Epithelial cell of prostate (primary cell): ENCODE measurements at regions not wholly inside any gene's neighbourhood (a gene's known extent, or its start where the extent isn't known, plus 50 kb on each side); places are given as distances from the start of the nearest gene placed in this dataset.
"Not testable (repeated sequence)": the region's sequence is repeated elsewhere in the genome, so short reads cannot be mapped to it uniquely, and the experiment has no call there.

ENCODE experiments used
- DNase-seq: peaks from one replicate; pipeline ENCODE4 v3.0.0-alpha.2; 2011; ENCODE audit warnings: low read depth, low spot score
- H3K27ac ChIP-seq: fragments of 450-650 bp; 2 replicates; pipeline ENCODE4 v1.5.1; 2017; ENCODE audit warnings: mild to moderate bottlenecking

DNA sequence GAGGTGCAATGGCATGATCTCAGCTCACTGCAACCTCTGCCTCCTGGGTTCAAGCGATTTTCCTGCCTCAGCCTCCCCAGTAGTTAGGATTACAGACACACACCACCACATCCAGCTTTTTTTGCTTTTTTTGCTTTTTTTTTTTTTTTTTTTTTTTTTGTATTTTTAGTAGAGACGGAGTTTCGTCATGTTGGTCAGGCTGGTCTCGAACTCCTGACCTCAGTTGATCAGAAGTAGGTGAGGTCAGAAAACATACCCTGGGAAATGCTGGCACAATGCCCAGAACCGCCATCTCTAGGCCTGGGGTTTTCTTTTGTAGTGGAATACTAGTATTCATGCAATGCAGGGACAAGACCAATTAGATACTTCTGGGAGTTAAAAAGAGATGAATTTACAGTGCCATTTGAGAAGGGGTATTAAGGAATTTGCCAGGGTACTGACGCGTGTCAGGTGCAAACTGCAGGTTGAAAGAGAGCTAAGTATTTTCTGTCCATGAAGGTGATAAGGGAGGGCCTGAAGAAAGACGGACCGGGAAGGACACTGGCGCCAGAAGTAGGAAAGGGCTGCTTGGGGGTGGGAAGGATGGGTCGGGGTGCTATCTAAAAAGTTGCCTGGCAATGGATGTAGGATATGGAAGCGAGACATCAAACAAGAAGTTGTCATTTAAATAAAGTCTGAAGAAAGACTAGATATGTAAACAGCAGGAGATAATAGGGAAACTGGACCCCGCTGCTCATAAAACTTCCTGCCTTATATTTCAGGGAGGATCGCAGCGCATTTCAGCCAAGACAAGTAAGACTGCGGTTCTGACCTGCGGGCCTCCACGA is 95.8 kb downstream of the PPIAL4G start:
- DNase-seq, result not testable (repeated sequence)
- H3K27ac ChIP-seq, result peak overlapping the region; percentile 93

DNA sequence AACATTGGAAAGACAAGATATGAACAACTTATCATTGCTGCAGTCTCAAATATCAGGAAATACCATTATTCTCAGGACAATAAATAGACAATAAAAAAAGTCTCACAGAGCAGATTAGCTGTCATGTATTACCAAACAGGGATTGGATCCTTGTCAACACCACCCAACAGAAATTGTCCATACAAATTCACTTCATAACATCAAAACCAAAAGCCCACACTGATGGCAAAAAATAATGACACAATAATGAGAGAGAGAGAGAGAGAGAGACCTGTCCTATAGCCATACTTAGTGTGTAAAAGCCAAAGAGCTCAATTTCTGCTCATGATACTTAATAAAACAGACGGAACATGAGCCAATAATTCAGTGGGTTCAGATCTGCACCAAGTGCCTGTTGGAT is 96.5 kb downstream of the PPIAL4G start:
- H3K27ac ChIP-seq, result no peak overlapping the region

DNA sequence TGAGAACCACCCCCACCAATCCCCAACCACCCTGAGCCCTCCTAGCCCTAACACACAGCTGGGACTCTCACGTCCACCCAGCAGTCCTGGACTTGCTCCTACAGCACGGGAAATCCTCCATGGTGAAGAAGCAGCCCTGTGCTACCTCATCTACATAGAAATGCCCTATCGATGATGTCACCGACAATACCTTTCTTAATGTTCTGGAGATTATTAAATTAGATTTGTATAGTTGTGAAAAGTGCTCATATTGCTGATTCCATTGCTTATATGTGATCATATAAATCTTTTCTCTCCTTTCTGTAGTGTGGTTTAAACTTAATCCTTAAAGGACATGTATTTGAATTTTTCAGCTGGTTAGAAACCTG is 97.1 kb downstream of the PPIAL4G start:
- not testable (repeated sequence) for H3K27ac ChIP-seq, DNase-seq

More for the DNA sequence above, 96.5 kb downstream of the PPIAL4G start:
- DNase-seq, result no peak

DNA sequence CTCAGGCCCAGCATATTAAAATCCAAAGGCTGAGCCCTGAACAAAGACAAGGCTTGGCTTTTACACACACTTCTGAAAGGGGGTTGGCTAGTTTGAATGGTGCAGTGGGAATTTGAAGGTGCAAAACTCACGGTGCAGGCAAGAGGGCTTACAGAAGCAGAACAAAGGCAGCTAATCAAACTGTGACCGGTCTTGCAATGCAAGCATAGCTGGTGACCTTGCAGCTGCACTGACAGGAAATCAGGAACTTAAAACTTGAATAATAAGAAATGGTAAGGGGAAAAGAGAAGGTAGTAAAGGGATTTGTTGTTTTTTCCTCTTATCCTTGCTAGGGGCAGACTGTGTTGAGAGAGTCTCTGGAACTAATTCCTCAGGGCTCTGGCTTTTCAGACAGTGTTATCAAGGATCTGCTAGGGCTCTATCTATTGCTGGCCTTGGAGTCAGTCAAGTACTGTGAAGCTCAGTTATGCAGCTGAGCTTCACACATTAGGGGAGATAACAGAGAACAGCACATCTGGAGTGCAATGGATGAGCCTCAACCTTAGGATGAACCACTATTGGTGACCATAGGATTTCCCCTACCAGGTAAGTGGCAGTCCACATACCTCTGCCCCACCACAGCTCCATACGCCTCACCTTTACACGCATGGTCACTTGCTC is 97.6 kb downstream of the PPIAL4G start:
- no peak overlapping the region for H3K27ac ChIP-seq
- no peak for DNase-seq

DNA sequence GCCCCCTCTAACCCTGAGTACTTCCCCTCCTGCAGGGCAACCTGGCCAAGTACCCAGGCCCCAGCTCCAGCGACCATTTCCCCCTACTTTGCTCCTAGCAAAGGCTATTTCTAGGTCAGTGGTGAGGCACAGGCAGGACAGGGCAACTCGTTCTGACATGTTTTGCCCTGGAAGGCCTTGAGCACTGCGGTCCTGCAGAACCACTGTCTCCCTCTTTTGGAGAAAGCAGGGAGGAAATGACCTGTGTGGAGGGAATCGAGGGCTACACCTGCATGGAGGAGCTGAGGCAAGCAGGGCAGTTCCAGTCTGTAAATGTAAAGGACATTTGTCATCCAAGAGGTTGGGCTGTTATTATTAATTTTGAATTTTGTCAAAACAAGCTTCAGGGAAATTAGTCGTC is 99.1 kb downstream of the PPIAL4G start:
- H3K27ac ChIP-seq, result no peak overlapping the region
- DNase-seq, result no peak

DNA sequence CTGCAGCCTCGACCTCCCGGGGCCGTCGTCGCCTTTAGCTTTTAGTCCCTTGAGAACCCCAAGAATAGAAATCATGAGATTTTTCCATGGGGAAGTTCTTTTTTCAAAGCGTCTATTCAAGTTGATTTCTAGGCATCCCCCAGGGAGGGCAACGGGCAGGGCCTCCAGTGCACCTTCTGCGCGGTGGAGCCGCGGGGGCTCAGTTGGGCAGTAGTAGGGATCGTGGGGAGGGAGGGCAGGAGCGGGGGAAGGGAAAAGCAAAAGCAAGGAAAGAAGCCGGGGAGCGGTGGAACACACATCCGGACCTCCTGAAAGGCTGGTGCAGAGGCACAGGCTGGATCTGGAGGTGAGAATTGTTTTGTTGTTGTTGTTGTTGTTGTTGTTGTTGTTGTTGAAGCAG is 103.4 kb downstream of the PPIAL4G start:
- H3K27ac ChIP-seq, result no peak overlapping the region

DNA sequence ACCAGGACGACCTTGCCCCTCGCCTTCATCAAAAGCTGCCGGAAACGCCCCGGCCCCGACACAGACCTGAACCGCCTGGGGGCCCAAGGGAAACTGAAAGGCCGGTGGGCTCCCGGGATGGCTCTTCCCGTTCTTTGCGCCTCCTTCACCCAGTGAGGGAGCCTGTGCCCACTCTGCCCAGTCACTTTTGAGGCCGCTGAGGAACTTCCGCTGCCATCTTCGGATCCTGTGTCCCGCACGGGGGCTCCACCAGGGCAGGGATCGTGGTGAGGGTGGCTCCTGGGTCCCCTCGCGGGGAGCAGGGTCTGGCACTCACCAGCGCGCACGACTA is 104.0 kb downstream of the PPIAL4G start:
- DNase-seq, result no peak
- H3K27ac ChIP-seq, result no peak overlapping the region

More for the DNA sequence above, 103.4 kb downstream of the PPIAL4G start:
- no peak for DNase-seq

DNA sequence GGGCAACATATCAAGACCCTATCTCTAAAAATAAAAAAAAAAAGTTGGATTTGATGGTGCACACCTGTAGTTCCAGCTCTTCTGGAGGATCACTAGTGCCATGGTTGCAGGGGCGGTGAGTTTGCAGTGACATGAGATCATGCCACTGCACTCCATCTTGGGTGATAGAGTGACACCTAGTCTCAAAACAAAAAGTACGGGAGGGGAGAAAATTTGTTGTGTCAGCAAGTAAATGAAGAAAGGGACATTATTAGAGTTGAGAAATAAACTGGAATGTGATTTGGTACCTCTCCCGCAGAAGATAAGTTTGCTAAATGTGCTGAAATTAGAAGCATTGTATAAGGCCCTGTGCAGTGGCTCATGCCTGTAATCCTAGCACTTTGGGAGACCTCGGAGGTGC is 105.1 kb downstream of the PPIAL4G start:
- not testable (repeated sequence) for H3K27ac ChIP-seq, DNase-seq

DNA sequence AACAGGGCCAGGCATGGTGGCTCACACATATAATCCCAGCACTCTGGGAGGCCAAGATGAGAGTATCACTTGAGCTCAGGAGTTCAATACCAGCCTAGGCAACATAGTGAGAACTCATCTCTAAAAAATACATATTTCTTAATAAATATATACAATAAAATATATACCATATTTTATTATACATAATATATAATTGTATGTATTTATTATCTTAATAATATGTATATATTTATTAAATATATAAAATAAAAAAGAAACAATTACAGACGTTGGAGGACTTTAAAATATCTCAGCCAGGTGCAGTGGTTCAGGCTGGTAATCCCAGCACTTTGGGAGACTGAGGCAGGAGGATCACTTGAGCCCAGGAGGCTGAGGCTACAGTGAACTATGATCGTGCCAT is 106.1 kb downstream of the PPIAL4G start:
- not testable (repeated sequence) for H3K27ac ChIP-seq, DNase-seq

DNA sequence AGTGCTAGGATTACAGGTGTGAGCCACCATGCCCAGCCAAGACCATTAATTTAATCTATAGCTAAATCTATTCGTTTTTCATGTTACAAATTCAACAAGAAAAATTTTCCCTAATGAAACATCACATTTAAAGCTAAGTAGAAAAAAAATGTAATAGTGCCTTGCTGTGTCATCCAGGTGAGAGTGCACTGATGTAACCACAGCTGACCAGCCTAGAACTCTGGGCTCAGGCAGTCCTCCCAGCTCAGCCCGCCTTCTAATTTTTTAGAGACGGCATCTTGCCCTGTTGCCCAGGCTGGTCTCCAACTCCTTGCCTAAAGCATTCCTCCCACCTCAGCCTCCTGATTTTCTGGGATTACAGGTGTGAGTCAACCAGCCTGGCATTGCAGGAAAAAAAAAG is 109.0 kb downstream of the PPIAL4G start:
- H3K27ac ChIP-seq, result no peak overlapping the region
- DNase-seq, result no peak

DNA sequence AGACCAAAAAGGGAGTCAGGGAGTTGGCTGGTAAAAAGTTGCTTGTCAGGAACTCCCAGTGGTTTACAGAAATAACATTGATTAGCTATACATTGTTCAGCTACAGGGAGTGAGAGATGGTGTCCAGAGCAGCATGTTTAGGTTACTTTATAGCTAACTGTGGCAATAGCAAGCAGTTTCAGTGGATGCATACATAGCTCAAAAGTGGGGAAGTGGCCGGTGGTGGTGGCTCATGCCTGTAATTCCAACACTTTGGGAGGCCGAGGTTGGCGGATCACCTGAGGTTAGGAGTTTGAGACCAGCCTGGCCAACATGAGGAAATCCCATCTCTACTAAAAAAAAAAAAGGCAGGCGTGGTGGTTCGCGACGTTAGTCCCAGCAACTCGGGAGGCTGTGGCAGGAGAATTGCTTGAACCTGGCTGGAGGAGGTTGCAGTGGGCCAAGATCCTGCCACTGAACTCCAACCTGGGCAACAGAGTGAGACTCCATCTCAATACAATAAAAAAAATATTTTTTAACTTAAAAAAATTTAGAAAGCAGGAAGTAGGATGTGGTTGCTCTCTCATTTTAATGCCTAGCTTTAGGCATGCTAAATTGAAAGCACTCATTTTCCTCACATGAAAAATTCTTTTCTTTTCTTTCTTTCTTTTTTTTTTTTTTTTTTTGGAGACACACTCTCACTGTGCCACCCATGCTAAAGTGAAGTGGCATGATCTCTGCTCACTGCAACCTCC is 109.7 kb downstream of the PPIAL4G start:
- DNase-seq, result no peak
- H3K27ac ChIP-seq, result peak overlapping the region; percentile 60

DNA sequence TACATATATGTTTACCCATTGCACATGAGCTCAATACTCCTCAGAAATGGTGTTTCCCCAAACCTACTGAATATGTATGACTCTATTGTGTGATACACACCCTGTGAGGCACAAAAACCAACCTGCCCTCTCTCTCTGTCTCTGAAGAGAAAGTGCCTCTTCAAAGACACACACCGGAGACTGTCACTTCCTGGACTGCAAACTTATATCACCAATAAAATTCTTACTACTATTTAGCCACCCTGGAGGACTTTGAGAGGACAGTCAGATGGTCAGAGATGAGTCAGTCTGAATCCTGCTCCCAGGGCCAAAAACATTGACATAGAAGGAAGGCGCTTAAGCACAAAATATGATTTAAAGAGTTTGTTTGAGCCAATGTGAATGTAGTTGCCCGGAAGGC is 110.4 kb downstream of the PPIAL4G start:
- DNase-seq, result no peak
- peak overlapping the region; percentile 60 for H3K27ac ChIP-seq

DNA sequence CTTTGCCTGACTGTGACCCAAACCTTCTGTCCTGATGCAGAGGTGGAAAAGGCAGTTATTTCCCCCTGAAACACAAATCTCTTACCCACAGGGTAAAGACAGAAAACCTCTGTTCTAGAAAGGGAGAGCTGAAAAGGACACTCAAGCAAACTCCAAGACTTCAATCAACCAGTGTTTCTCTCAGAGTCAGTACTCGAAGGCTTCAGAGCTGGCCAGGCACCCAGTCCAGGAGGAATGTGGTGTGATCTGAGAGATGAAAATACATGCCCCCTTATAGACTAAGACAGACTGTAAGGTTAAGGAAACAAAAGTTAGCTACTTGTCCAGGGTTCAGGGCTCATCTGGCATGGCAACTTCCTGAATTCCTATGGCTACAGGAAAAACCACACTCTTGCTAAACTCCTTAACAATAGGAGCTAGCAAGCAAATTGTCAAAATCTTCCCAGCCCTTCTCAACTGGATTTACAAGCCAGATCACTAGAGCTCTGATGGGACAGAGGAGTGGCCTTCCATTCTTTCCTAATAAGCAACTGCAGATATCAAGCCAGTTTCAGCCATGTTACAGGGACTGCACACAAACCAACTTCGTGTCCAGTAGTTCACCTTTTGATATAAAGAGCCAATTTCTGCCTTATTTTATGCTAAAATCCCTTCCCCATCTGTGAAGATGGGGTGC is 110.9 kb downstream of the PPIAL4G start:
- DNase-seq, result not testable (repeated sequence)
- peak overlapping the region; percentile 60 for H3K27ac ChIP-seq

DNA sequence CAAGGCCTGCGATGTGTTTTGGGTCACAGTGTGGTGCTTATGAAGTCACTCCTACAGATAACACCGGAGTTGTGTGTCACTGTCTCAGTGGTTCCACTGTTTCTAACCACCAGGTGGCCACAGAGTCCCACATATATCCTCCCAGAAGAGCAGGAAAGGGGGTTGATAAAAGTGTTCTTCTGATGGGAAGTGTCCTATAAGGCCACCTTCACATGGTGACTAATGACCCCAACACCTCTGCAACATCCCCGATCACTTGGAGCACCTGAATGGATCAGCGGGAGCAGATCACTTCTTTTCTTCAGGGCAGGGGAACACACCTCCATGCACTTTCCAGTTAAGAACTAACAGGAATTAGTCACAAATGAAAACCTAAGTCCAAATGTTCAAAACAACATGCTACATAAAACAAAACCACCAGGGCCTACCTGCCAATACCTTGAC is 111.5 kb downstream of the PPIAL4G start:
- H3K27ac ChIP-seq, result peak overlapping the region; percentile 60
- not testable (repeated sequence) for DNase-seq

DNA sequence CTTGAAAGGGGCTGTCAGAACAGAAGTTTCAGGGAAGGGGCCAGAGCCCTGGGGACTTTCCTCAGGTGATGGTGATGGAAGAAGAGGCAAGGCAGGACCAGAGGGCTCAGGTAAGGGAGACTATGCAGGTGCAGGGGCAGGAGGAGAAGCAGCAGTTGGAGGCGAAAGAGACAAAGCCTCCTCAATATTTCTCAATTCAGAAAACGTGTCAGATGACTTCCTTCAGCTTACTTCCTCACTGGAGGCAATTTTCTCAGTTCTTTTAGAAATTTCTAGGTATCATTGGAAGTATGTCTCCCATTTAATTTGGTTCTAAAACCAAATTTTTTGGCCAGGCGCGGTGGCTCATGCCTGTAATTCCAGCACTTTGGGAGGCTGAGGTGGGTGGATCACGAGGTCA is 112.4 kb downstream of the PPIAL4G start:
- not testable (repeated sequence) for DNase-seq, H3K27ac ChIP-seq

DNA sequence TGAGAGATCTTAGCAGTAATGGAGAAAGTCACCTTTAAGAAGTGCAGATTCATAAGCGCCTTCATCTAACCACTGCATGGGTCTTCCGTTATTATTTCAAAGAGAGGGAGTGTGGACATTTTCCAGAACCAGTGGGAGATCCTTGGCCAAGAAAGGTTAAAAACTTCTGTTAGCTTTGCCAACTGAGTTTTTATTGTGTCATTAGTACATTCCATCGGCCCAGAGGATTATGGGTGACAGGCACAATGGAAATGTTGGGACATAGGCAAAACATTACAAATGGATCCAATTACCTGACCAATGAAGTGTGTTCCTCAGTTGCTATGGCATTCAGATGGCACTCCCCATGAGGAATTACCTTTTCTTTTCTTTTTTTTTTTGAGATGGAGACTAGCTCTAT is 115.5 kb downstream of the PPIAL4G start:
- H3K27ac ChIP-seq, result no peak overlapping the region
- no peak for DNase-seq

DNA sequence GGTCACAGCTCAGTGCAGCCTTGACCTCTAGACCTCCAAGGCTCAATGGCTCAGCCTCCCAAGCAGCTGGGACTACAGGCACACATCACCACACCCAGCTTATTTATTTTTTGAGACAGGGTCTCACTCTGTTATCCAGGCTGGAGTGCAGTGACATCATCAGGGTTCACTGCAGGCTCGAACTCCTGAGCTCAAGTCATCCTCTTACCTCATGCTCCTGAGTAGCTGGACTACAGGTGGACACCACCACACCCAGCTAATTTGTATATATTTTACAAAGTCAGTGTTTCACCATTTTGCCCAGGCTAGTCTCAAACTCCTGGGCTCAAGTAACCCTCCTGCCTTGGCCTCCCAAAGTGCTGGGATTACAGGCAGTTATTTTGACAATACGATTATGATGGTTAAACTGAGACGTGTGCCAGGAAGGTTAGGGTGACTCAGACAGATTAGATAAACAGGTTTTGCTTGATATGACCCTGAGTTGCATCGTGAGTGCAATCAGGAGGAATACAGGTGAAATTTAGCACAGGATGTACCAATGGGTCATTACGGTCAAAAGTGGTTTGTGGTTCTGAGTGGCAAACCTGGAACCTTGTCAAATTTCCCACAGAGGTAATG is 116.9 kb downstream of the PPIAL4G start:
- H3K27ac ChIP-seq, result peak overlapping the region; percentile 54
- DNase-seq, result not testable (repeated sequence)

DNA sequence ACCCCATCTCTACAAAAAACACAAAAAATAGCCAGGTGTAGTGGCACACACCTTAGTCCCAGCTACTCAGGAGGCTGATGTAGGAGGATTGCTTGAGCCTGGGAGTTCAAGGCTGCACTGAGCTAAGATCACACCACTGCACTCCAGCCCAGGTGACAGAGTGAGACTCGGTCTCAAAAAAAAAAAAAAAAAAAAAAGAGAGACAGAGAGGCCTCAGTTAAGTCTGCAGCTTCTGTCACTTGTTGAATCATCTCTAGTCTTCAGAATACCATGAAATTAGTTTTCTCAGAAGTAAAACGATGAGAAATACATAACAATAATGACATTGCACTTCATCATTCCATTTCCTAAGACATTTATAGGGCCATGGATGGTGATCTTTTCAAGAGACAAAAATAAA is 118.0 kb downstream of the PPIAL4G start:
- not testable (repeated sequence) for DNase-seq, H3K27ac ChIP-seq

DNA sequence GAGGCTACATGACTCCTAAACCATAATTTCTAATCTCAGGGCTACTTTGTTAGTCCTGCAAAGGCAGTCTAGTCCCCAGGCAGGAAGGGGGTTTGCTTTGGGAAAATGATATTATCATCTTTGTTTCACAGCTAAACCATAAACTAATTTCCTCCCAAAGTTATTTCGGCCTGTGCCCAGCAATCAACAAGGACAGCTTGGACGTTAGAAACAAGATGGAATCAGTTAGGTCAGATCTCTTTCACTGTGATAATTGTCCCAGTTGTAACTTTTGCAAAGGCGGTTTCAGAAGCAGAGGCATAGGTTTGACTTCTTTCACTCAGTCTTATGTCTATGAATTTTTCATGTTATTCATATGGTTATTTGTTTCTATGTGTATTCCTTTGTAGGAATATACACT is 119.1 kb downstream of the PPIAL4G start:
- DNase-seq, H3K27ac ChIP-seq: not testable (repeated sequence)

DNA sequence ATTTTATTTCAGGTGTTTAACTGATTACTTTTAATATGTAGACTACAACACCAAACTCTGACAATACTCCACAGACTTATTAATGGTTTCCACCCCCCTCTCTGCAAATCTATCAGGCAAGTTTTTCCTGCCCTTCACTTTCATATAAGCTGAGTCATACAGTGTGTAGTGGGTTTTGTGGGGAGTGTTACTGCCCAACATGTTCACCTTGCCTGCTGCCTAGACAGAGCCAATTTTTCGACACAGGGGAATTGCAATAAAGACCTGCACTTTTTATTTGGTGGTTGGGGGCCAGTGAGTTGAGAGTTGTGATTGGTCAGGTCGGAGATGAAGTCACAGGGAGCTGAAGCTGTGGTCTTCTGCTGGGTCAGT is 119.7 kb downstream of the PPIAL4G start:
- no peak for DNase-seq
- H3K27ac ChIP-seq, result peak overlapping the region; percentile 92
